Chondrocyte (in vitro differentiated cells): ENCODE measurements at regions not wholly inside any gene's neighbourhood (a gene's known extent, or its start where the extent isn't known, plus 50 kb on each side); places are given as distances from the start of the nearest gene placed in this dataset.
A peak's percentile ranks its signal among the peaks of the same experiment; 100 is the strongest.
"Not testable (repeated sequence)": the region's sequence is repeated elsewhere in the genome, so short reads cannot be mapped to it uniquely, and the experiment has no call there.

Experiments used
- DNase-seq: peaks from one replicate; pipeline ENCODE4 v3.0.0; 2021; ENCODE audit warnings: mixed read lengths, low spot score
- H3K27ac Mint-ChIP-seq: one replicate; pipeline ENCODE4 v1.8.0; 2021; ENCODE audit warnings: mild to moderate bottlenecking, moderate library complexity, mixed read lengths; ENCODE audit not compliant: unreplicated experiment
- H3K27me3 Mint-ChIP-seq: 2 replicates; pipeline ENCODE4 v1.8.0; 2021; ENCODE audit warnings: low read depth, mixed read lengths
- H3K36me3 Mint-ChIP-seq: 2 replicates; pipeline ENCODE4 v1.8.0; 2021; ENCODE audit warnings: low read depth, mixed read lengths
- H3K4me1 Mint-ChIP-seq: 2 replicates; pipeline ENCODE4 v1.8.0; 2021; ENCODE audit warnings: low read depth, mild to moderate bottlenecking, mixed read lengths
- H3K4me3 Mint-ChIP-seq: one replicate; pipeline ENCODE4 v1.8.0; 2021; ENCODE audit warnings: mild to moderate bottlenecking, moderate library complexity, mixed read lengths; ENCODE audit not compliant: unreplicated experiment
- H3K9me3 Mint-ChIP-seq: 2 replicates; pipeline ENCODE4 v1.8.0; 2021; ENCODE audit warnings: low read depth, mixed read lengths
- TF ChIP-seq, protein P1 (sequence below): fragments of 200-600 bp; sonication (generic); IDR thresholded peaks from 2 replicates; pipeline ENCODE4 v1.5.0; 2021; ENCODE audit warnings: antibody characterized with exemption, mild to moderate bottlenecking, moderate library complexity

GRCh38 chr5:123700624-123701287 is 188.8 kb downstream of the CSNK1G3 start:
- TF ChIP-seq, protein P1, sequence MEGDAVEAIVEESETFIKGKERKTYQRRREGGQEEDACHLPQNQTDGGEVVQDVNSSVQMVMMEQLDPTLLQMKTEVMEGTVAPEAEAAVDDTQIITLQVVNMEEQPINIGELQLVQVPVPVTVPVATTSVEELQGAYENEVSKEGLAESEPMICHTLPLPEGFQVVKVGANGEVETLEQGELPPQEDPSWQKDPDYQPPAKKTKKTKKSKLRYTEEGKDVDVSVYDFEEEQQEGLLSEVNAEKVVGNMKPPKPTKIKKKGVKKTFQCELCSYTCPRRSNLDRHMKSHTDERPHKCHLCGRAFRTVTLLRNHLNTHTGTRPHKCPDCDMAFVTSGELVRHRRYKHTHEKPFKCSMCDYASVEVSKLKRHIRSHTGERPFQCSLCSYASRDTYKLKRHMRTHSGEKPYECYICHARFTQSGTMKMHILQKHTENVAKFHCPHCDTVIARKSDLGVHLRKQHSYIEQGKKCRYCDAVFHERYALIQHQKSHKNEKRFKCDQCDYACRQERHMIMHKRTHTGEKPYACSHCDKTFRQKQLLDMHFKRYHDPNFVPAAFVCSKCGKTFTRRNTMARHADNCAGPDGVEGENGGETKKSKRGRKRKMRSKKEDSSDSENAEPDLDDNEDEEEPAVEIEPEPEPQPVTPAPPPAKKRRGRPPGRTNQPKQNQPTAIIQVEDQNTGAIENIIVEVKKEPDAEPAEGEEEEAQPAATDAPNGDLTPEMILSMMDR: no peak
- Mint-ChIP-seq H3K27ac (peak overlapping the region; percentile 74), H3K36me3 (no peaks in the 10 kb centered on the region), H3K27me3 (no peaks in the 10 kb centered on the region), H3K9me3 (peaks cover 9% of the 10 kb centered on the region), H3K4me3 (no peak overlapping the region), H3K4me1 (peaks cover 49% of the 10 kb centered on the region)
- DNase-seq: no peak

DNA sequence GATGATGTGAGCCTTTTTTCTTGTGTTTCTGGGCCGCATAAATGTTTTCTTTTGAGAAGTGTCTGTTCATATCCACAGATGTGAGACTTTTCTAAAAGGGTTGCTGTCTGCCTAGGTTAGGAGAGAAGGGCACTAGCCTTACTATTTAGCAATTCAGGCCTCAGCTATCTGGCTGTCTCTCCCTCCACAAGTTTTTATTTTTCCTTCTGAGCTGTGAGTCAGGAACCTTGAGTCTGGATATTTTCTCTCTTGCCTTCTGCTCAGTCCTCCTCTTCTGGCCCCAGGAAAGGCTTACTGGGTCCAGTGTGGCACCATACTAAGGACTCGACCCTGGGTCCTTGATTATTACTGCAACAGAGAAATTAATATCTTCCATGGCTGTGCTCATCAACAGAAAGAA is 187.6 kb downstream of the CSNK1G3 start:
- DNase-seq: no peak
- H3K9me3 Mint-ChIP-seq: peaks cover 3% of the 10 kb centered on the region
- TF ChIP-seq, protein P1: no peak
- H3K27me3 Mint-ChIP-seq: no peaks in the 10 kb centered on the region
- peaks cover 45% of the 10 kb centered on the region for H3K4me1 Mint-ChIP-seq
- H3K27ac Mint-ChIP-seq: peak overlapping the region; percentile 74
- H3K4me3 Mint-ChIP-seq: no peak overlapping the region
- H3K36me3 Mint-ChIP-seq: no peaks in the 10 kb centered on the region

GRCh38 chr5:123698937-123699336 is 187.0 kb downstream of the CSNK1G3 start:
- DNase-seq, H3K4me3 Mint-ChIP-seq, H3K9me3 Mint-ChIP-seq, H3K36me3 Mint-ChIP-seq, H3K27me3 Mint-ChIP-seq, H3K27ac Mint-ChIP-seq: not testable (repeated sequence)
- peaks cover 45% of the 10 kb centered on the region for H3K4me1 Mint-ChIP-seq

- no peaks in the 10 kb centered on the region for H3K27me3 Mint-ChIP-seq
- H3K27ac Mint-ChIP-seq: peak overlapping the region; percentile 83
- H3K4me3 Mint-ChIP-seq: peak overlapping the region; percentile 5
- peaks cover 3% of the 10 kb centered on the region for H3K9me3 Mint-ChIP-seq
- H3K4me1 Mint-ChIP-seq: peaks cover 38% of the 10 kb centered on the region
- TF ChIP-seq, protein P1: no peak
- H3K36me3 Mint-ChIP-seq: no peaks in the 10 kb centered on the region
- no peak for DNase-seq
Measured at GRCh38 chr5:123696921-123697341, 185.0 kb downstream of the CSNK1G3 start.

DNA sequence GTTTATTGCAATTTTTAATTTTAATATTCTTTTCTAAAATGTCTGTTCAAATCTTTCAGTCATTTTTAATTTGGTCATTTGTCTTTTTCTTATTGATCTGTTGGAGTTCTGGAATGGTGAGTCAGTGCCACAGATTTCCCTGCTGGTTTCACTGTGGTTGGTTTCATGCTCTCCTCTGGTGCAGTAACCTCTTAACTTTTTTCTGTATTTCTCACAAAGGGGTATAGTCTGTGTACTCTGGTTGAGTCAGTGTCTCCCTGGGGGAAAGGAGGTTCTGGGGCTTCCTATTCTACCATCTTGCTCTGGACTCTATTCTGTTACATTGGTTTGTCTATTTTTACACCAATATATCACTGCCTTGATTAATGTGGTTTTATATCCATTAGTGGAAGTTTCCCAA is 178.8 kb downstream of the CSNK1G3 start:
- Mint-ChIP-seq H3K27me3 (no peaks in the 10 kb centered on the region), H3K4me3 (no peak overlapping the region), H3K27ac (no peak overlapping the region), H3K9me3 (peaks cover 16% of the 10 kb centered on the region), H3K4me1 (peaks cover 5% of the 10 kb centered on the region), H3K36me3 (peaks cover 7% of the 10 kb centered on the region)
- TF ChIP-seq, protein P1: no peak
- no peak for DNase-seq

- Mint-ChIP-seq H3K4me1 (no peaks in the 10 kb centered on the region), H3K36me3 (peaks cover 20% of the 10 kb centered on the region), H3K27ac (no peak overlapping the region), H3K9me3 (peaks cover 52% of the 10 kb centered on the region), H3K4me3 (no peak overlapping the region), H3K27me3 (no peaks in the 10 kb centered on the region)
- TF ChIP-seq, protein P1: no peak
- DNase-seq: no peak
Measured at GRCh38 chr5:123681061-123681460, 169.1 kb downstream of the CSNK1G3 start.
